NCI-H1092 (cell line): ENCODE measurements at regions not wholly inside any gene's neighbourhood (a gene's known extent, or its start where the extent isn't known, plus 50 kb on each side); places are given as distances from the start of the nearest gene placed in this dataset.

Experiments used
- DNase-seq: peaks from one replicate; lab custom pipeline; 2025; lab: John Stamatoyannopoulos, UW

DNA sequence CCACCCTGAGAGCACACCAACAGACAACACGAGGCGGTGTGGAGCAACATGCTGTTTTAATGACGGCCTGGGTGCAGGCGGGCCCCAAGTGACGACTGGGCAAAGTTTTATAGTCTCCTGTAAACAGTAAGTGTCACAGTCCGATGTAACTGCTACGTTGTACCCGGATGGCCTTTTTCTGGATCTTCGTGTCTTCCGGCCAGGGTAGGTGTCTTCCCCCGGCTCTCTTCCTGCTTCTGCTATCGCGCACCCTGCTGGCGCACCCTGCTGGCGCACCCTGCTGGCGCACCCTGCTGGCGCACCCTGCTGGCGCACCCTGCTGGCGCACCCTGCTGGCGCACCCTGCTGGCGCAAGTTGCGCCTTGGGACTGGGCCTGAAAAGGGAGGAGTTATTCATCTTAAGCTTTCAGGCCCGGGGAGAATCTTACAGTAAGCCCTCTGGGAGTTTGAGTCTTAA lies 143.0 kb upstream of the TARS1 start:
- DNase-seq, result no peak

DNA sequence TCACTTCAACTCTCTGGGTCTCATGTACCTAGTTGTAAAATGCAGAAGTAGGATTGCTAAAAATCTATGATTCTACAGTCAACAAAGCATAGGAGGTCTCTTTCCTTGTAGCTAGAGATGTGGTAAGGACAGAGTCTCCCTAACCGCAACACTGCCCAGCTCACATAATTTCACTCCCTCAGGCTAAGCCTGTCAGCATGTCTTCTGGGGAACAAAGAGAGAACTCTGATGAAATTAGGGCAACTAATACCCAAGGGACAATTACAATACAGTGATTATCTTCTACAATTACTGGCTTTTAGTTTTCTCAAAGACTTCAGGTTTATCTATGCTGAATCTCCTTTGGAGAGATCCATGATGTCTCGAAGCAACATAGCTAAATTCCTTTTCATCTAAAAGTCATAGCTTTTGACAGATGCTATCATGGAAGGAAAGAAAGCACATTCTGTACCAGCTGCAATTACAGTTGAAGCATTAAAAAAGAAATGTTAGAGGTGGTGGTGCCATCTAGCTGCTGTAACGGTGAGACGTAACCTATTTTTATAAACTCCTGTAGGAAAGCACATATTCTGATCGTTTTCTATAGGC lies 141.1 kb upstream of the TARS1 start:
- DNase-seq, result no peak

DNA sequence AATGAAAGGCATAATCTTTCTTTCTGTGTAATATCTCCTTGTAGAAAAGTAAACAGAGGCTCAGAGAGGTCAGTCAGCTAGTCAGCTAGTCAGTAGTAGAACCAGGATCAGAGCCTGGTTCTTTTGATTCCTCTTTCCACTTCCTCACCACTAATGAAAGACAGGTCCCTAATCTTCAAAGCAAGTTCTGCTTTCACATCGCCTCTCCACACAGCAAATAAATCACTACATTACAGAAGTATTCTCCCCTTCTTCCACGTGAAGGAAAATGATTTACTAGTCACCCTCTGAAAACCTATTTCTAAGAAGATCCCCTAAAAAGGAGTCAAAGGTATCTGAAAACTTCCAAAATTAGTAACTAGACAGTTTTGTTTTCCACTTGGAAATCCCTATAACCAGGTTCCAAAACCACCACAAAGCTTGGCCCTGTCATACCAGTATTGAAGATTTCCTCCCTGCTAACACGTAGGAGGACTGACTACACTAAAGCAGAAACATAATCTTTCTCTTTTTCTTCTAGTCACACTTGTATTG lies 140.5 kb upstream of the TARS1 start:
- no peak for DNase-seq

DNA sequence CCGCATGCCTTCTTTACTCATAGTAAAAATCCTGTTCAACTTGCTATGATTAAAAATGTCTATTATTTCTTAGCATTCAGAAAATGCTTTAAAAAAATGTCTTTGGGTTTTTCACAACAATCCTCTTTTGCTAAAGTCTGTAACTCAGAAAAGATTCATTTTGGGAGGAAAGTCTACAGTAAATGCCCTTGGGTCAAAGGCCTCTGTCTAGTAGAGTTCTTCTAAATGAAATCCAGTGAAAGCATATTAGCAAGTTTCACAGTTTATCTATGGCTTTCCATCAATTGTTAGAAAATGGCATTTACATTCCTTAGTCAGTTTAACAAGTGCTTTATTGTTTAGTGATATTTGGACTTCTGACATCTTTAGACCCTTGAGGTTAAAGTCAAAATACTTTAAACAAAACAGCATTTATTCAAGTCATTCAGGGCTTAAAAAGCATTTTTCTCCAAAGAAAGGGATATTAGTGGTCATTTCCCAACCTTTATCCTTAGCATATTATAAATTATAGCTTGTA lies 137.1 kb upstream of the TARS1 start:
- DNase-seq, result no peak

DNA sequence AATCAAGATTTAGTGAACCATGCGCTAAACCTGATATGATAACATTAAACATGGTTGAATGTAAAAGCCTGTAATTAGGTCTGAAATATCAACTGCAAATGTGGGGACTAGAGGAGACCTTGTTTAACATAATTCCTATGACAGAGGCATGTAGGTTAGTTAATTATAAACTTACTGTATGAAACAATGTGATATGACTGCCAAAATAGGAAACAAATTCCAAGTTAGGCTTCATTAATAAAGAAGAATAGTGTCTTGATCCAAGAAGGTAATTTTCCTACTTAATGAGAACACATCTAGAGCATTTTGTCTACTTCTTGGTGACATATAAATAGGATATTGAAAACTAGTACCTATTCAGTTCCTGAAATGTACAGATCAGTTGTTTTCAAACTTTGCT lies 136.2 kb upstream of the TARS1 start:
- no peak for DNase-seq

DNA sequence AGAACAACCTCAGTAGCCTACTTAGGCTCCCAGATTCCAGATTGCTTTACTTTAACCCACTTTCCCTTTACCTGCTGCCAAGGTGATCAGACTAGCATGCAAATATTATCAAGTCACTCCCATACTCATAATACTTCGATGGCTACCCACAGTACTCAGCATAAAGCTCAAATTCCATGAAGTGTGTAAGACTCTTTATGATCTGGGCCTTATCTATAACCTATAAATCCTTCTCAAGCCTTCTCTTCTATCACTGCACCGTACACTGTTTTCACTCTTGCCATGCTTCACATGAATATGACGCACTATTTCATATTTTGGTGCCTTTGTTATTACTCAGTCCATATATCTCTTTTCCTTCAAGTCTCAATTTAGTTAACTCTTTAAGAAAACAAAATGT lies 135.2 kb upstream of the TARS1 start:
- no peak for DNase-seq

DNA sequence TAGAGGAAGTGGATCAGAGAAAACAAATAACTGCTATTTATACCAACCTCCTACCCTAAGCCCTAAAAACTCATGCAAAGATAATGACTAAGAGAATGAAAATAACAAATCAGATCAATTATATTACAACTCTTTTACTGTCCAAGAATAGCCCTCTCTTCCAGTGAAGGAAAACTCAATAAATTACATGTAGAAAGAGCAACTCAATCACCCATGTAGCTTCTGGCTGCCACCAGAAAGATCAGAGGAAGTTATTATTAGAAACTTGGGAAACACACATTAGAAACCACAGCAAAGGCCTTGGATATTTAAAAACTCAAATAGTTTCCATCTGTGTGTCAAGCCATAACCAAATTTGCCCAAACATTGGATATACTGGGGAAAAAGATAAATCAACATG lies 134.0 kb upstream of the TARS1 start:
- DNase-seq, result no peak

DNA sequence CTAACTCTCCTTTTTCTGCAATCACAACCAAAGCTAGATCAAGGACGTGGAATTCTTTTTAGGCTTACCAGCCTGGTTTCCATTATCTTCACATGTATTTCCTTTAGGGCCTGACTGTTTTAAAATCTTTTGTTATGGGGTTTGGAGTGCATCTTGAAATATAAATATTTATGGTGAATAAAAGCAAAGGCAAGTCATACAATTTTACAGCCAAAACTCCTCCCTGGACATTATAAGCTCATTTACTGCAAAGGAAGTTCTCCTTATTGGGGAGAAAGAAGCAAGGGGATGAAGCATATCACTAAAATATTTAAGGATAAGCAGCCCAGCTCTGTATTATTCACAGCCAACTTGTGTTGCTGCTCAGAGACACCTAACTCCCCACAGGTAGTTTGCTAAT lies 132.2 kb upstream of the TARS1 start:
- DNase-seq, result no peak

DNA sequence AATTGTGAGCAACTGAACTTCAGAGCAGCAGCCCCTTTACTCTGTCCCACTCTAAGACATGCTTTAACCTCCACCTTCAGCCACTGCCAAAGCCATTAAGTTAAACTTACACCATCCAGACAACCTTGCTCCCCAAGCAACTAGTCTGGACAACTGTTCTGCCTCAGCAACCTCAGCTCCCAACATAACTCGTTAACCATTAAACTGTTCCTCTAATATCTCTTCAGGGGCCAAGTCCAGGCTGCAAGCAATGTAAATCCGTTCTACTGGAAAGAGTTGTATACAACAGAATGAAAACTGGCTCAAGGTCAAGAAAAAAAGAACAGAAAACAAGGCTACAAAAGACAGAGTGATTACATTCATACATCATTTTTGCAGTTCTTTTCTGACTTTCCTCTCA lies 131.7 kb upstream of the TARS1 start:
- DNase-seq, result no peak

DNA sequence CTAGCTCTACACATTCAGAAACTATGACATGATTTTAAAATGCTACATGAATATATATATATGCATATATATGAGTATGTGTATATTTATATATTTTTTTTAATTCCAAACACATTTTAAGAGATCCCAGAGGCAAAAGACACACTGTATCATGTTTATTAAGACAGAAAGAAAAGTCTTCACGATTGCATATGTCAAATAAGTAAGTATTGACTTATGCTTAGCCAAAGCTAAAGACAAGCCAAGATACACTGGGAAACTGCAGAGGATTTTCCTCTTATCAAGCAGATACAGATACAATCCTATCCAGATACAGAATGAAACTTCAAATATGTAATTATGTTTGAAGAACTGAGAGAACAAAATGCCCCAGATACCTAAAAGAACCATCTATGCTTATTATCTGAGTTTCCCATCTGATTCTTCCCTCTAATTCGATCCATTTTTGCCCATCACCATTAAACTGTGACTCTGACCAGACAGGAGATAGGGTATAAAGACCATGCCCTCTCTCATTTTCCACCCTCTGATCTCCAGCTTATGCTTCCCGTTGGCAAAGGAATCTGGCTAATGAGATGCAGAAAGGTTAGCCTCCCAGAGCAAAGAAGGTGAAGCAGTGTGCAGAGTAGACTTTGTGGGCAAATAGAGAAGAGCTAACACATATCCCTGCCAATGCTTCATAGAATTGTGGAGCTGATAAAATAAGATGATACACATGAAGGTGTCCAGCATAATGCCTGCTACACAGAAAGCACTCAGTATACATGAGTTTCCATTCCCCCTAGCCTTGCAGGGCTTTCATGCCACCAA lies 131.0 kb upstream of the TARS1 start:
- no peak for DNase-seq

DNA sequence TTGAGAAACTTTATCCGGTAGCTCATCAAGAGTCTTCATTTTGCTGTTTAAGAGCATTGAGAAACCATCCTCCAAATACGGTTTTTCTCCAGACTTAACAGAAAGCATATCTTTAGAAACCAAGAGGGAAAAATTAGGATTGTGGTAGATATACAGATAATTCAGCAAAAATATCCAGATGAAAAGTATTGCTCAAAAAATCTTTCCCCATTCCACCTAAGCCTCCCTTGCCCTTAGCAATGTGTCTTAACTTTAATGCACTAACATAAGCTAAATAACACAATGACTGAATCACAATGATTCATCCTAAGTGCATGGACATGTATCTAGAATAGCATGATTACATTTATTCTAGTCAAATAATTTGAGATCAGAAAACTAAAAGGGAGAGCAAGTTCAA lies 130.3 kb upstream of the TARS1 start:
- DNase-seq, result no peak

DNA sequence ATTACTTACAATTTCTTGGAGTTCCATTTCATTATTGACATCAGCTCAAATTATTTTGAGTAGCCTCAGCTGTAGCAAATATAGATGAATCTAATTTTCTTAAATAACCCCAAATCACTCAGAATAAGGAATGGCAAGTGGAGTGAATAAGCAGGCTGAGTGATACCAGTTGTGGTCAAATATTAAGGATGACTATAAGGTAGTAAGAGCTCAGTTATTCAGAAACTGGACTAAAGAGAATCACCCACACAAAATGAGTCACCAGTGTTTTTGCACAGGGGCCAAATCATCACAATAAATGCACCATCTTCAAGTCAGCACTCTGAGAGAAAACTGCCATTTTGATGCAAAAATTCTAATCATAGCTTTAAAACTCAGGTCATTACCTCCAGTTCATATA lies 128.9 kb upstream of the TARS1 start:
- DNase-seq, result no peak

DNA sequence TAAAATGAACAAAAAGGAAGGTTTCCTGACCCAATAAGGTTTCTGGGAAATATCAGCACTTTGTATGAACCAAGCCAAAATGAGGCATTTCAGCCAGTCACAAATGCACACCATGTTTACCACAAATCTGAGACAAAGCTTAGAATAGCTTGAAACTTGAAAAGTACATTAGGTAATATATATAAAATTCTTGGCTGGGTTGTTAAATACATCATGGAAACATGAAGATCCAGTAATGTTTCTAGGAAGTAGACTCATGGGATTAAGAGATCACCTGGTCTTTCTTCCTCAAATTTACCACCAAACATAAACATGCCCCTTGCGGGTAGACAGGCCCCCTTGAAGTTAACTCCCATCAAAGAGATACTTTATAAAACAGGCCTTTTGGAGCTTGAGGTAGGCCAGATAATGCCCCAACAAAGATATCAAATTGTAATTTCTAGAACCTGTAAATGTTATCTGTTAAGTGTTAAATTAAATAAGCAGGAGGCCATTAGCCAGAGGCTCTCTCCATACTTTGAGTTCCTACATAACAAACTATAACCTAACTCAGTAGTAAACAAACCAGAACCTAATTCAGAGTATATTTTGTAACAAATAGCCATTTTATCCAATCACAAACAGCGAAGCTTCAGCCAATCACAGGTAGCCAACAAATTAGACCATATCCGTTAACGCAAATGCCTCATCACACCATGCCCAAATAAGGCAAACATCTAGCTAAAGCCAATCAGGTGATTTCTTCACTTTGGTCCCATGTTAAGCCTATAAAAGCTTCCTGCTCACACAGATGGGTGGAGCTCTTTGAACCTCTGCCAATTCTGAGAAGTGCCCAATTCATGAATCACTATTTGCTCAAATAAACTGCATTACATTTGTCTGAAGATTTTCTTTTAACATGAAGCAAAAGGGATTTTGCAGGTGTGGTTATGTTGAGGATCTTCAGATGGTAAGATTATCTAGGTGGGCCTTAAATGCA lies 127.9 kb upstream of the TARS1 start:
- DNase-seq, result no peak

DNA sequence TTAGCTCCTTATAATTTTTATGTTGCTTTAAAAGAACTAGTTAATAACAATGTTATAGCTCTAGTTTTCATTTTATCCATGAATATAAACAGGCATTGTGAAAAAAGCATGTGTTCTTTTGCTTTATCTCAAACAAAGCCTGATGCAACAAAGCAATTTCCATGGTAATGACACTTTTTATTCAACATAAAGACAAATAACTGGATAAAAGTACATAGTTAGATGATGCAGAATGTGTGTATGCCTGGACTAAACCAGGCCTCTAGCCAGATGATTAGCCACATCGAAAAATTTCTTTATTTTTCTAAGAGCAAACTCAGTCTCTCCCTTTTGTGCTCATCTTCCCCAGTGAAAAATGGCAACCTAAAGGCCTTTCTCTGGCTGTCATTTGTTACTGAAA lies 125.6 kb upstream of the TARS1 start:
- DNase-seq, result no peak

DNA sequence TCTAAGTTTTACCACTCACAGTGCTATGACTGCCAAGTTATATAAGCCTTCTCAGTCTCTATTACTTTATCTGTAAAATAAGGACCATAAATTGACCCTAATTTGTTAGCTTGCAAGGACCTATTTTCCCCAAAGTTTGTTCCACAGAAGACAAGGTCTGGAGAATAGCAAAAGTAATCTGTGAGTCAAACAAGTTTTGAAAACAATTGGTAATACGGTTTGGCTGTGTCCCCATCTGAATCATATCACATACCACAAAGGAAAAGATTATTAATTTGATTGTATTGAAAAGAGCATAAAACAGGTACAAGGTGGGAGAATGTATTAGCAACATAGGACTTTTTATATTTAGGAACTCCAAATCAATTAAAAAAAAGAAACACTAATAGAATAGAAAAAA lies 124.0 kb upstream of the TARS1 start:
- DNase-seq, result no peak

DNA sequence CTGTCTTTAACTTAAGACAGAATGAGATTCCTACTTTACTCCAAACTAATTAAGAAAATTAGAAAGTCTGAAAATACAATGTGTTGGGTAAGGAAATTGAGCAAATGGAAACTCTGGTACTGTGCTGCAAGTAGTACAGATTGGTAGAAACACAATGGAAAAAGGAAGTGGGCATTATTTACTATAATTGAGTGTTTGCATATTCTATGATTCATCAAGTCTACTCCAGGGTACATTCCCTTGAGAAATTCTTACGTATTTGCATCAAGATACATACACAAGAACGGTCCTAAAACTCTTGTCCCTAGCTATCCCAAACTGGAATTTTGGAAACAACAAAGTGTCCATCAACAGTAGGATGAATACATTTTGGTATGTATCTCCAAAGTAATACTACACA lies 123.5 kb upstream of the TARS1 start:
- no peak for DNase-seq

DNA sequence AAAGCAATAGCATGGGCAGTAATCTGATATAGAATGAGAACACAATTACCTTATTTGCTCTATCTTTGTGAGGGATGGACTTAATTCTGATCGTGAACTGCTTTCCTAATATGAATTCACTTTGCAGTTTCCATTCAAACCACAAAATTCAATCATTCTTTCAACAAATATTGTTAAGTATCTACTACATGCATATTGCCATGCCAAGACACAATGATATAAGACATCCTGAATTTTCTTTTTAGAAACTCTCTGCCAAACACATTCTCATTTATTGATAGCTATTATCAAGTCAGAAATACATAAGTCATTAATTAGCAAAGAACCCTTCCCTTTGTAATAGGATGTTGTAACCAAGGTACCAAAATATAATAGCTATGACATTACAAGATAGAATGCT lies 121.6 kb upstream of the TARS1 start:
- DNase-seq, result no peak

DNA sequence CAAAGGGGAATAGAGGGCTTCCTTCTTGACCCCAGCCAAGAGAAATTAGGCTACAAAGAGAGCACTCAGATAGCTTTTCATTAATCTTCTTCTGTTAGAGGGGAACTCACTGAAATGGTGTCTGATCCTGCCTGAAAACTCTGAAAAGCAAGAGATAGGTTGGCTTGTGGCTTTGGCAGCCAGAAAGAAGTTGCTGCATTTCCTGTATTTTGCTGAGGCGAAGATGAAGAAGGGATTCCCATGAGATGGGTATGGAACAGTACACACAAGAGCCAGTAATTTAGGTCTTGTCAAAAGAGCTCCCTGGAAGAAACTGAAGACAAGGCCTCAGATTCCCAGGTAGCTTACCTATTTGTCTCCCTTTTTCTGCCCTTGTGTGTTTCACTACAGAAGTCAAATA lies 120.9 kb upstream of the TARS1 start:
- DNase-seq, result no peak

DNA sequence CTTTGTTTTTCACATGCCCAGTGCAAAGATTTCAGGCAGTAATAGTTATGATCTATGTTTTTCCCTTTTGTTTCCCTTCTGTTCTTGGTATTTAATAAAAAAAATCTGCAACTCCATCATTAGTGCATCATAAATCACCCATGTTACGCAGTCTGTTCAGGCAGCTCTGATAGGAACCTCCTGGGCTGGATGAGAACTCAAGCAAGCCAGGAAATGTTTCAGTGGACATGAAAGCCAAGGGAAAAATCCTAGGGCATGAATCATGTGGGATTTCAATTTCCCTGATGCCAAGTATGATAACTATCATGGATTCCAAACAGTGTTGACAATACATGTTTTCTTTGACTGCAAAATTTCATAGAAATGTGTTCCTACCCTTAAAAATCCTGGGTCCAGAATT lies 119.7 kb upstream of the TARS1 start:
- DNase-seq, result no peak

DNA sequence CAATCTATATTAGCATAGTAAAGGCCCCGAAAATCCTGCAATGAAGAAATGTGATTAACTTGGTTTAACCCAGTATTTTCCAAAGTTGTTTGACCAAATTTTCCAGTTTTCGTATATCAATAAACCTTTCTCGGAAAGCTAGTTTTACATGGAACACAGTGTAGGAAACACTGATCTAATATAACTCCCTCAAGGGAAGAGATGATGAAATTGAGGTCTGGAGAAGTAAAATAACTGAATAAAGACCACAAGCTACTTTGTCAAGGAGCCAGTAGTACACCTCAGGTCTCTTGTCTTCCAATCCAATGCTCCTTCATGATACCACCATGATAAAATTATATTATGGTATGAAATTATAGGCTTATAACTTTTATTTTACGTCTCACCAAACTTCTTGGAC lies 118.1 kb upstream of the TARS1 start:
- no peak for DNase-seq

DNA sequence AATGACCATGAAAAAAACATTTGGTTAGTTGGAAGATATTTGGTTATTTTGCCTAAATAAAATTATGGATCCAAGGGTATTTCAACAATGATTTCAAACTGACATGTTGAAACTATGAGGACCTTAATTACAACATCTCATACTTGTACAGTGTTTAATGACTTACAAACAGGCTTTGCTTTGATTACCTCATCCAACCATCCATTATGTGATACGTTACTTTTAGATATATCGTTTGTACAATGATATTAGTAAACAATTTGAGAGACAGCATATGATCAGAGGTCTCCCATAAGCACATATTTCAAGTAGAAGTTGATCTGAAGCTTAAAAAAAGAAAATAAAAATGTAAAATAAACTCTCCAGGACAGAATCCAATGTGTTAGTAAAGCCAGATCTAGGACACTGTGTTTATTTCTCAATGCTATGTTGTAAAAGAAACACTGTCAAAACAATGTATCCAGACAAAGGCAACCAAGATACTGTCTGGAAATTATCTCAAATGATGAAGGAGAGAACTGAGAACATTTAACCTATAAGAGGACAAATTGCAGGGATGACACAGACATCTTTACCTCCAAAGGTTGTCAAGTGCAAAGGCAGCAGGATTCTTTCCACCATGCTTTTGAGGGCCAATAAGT lies 116.0 kb upstream of the TARS1 start:
- no peak for DNase-seq

DNA sequence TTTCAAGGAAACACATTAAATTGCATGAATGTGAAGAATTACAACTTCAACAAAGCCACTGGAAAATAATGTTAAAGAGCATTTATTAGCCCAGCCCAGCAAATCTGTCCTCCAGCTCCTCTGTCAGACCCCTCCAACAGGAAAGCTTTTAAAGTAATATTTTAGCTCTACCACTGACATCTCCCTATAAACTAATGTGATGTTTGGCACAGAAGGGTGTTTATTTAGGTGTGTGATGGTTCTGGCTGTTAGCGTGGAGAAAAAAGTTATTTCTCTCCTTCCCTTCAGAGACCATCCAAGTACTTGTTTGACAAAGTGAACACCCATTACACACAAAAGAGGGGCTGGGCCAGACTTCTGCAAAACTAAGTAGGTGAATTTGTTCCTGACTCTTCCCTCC lies 111.9 kb upstream of the TARS1 start:
- DNase-seq, result no peak
